ENCODE measurements at regions not wholly inside any gene's neighbourhood (a gene's known extent, or its start where the extent isn't known, plus 50 kb on each side); places are given as distances from the start of the nearest gene placed in this dataset.

DNA sequence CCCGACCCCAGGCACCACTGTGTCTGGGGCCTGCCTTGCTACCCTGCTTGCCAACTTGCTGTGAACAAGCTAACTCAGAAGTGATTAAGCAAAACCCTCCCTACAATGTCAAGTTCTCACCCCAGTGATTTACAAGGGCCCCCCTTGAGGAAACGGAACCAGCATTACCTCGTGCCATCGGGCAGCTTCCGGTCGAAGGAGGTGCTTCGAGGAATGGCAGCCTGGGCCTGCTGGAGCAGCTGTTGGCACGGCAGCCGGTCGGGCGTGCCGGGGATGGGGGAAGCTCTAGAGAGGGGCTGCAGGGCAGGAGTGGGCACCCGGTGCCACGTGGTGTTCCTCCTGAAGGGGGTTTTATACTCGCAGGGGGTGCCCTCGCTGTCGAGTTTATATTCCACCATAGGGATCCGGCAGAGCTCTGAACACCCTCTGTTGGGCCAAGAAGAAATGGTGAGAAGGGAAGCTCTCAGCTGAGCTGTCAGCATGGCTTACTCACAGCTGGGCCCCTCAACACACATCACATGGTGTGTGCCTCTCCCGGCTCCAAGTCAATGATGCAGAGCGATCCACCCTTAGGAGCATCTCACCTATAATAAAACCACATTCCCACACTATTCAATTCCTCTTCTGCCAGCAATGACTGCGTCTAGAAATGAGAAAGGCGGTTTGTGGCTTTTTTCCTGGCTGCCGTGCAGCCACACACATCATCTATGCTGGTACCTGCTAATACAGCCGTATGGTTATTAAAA is 184.4 kb downstream of the SIPA1L2 start:
- no peak for DNase-seq (ENCODE audit: low read depth in 3 of 3)

DNA sequence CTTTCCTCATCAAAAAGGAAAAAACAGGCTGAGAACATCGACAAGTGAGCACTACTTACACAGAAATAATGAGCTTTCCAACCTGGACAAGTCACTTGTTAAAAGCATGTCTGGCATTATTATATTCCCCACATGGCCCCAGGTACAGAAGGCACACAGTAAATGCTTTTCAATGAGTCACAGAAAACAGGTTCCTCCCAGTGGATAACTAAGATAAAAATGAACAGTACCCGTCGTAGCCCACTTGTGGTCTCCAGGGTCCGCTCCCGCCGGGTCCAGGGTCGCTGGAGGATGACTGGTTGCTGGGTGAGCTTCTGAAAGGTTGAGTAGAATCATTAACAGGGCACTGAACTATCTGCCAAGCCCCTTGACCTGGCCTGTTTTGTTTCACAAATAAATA is 186.6 kb downstream of the SIPA1L2 start:
- DNase-seq (ENCODE audit: low read depth in 3 of 3), result no peak

DNA sequence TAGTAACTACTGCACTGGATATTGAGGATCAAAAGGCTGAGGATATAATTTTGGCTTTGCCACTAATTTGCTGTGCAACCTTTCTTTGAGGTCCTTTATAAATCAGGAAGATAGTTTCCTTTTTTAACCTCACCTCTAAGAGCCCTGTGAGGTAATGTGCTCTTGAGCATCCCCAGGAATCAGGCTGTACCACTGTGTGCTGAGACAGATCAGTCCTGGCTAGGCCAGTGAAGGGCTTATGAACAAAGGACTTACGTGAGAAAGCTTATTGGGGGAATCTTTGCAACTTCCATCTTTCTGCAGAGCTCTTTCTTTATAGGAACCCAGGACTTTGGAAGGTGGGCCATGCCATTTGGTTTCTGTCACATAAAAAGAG is 188.9 kb downstream of the SIPA1L2 start:
- DNase-seq (ENCODE audit: low read depth in 3 of 3), result no peak

DNA sequence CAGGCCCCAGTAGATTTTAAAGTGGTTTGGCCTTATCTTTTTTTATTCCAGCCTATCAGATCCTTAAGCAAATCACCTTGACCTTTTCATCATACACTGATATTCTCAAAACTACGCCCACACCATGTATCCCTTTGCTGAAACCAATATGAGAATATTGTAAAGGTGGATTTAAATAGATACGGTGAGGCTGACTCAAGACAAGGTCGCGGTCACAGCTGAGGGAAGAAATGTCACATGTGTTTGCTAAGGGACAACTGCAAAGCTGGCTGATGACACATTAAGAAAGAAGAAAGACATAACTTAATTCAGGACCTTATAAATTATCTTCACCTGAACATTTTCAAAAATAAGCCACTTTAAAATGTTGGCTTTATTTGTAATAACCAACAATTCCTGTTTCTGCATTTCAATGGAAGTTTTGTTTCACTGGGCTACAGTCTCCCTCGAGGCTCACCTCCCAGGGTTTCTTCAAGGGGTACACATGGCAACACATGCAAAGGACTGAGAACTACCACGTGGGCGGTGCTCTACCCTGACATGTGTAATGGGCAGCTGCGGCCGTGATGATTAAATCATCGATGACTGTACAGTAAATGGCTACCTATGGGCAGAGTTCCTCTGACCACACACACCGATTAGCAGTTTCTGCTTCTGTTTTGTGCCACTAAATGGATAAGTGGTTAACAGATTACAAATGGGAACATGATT is 189.5 kb downstream of the SIPA1L2 start:
- no peak for DNase-seq (ENCODE audit: low read depth in 3 of 3)

DNA sequence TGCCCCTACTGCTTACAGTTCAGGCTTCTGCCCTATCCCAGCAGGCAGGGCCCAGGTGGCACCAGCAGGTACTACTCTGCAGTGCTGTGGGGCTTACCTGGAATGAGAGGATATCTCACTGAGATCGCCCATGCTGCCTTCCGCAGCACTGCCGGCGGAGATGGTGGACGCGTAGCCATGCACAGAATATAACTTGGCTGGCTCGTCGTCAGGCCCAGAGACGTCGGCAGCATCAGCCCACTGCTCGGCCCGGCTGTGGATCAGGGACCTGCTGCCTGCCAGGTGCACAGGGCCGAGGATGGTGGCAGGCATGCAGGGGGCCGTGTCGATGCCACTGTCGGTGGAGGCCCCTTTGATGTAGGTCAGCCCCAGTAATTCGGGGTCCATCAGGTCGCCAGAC is 190.9 kb downstream of the SIPA1L2 start:
- no peak for DNase-seq (ENCODE audit: low read depth in 3 of 3)

DNA sequence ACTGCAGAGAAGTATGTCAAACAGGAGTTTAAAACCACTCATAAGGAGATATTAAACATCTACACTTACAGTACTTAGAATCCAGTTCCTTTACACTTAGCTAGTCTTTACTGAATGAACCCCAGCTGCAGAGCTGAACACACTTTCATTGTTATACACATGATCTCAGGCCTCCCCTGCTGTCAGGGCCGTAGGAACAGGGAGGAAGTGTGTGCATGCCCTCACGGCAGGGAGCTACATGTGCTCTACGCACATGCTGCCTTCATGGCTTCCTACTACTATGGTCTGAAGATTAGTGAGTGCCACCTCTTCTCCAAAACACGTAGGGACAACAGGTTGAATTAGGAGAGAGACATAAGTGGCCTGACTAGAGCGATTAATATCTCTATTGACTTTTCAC is 191.5 kb downstream of the SIPA1L2 start:
- DNase-seq (ENCODE audit: low read depth in 3 of 3), result no peak

DNA sequence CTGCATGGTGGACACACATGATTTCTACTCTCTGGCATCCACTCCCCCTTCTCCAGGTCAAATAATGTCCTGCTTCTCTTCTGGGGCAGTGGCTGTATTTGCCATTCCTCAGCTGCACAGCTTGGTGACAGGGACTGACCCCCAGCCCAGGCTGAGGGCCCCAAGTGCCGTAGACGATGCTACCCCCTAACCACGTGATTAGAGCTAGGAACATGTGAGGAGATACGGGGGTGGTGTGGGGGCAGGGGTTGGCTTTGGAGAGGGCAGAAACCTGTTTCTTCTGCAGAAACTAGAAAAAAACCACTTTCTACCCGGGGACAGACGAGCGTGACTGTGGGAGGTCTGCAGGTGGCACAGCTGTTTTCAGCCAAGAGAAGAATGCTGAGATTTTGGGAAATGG is 192.4 kb downstream of the SIPA1L2 start:
- DNase-seq (ENCODE audit: low read depth in 3 of 3), result no peak

DNA sequence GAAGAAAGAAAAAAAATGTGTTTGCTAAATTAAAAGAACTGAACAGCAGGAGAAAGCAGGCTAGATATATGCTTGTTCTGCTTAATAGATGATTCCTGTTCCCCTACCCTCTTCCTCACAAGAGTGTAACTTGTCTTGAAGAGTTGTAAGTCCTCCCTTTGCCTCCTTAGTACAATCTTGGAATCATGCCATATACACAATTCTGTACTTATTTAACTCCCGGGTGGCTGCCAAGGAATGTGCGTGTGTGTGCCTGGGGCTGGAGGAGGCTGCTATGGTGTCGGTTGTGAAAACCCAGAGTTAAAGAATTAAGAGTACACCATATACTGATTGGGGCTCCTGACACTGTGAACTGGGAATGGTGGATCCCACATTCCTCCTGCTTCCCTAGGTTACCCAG is 194.2 kb downstream of the SIPA1L2 start:
- DNase-seq (ENCODE audit: low read depth in 3 of 3), result no peak

DNA sequence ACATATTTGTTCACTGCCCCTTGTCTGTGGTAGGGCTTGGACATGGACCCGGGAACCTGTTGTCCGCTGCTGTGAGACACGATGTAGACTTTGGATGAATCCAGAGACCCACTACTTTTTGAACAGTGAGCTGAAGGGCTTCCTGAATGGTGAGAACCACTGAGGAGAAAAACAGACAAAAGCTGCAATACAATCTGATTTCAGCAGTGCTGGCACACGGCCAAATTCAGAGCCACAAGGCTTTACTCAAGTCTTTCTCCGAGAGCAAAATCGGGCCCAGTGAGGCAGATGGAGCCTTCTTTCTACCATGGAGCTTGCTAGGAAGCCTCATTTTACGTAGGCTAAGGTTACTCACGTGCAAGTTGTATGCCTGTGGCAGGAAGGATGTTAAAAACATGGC is 197.6 kb downstream of the SIPA1L2 start:
- no peak for DNase-seq (ENCODE audit: low read depth in 3 of 3)

DNA sequence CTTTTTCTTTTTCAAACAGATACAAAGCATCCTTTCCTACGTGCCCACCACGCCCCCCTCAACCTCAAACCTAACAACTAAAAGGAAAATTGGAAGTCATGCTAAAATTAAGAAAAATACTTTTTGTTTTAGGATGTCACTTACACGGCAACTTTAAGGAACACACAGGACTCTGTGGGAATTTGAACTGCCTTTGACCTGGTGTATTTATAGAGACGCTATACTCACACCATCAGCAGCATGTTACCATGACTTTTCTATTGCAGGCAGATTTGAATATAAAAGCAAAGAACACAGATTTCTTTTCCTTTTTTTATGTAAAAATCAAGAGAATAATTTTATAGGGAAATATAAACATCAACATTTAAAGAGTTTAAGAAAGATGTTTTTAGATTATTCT is 198.2 kb downstream of the SIPA1L2 start:
- DNase-seq (ENCODE audit: low read depth in 3 of 3), result no peak

DNA sequence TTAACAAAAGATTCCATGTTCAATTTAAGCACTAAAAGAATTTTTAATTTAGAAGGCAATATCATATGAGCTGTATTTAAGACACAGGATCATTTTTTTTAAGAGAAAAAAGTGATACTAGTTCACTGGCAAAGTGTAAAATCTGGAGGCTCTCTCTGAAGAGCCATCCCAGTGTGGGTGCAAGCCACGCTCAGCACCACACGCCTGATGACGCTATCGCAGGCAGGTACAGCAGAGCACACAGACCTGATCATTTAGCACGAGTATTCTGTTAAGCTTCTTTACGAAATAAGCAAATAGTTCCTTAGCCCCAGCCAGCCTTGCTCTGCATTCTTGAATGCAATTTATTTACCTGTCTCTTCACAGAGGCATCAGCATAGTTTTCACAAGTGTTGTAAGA is 198.6 kb downstream of the SIPA1L2 start:
- no peak for DNase-seq (ENCODE audit: low read depth in 3 of 3)

DNA sequence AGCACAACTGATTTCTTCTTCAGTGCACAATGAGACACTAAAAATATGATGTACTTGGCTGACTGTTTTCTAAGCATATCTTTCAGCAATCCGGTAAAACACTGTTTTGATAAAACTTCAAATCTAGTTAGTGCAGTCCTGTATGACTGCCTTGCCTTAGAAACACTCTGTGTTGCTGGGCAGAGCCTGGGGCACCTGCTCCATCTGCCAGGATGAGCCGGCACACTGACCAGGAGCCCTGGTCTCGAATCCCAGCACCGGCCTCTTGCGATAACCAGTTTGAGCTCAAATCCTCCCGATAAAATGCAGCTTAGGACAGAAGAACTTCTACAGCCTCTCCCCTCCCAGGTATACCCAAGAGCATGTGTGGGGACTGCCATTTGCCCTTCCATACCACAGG is 199.5 kb downstream of the SIPA1L2 start:
- no peak for DNase-seq (ENCODE audit: low read depth in 3 of 3)

DNA sequence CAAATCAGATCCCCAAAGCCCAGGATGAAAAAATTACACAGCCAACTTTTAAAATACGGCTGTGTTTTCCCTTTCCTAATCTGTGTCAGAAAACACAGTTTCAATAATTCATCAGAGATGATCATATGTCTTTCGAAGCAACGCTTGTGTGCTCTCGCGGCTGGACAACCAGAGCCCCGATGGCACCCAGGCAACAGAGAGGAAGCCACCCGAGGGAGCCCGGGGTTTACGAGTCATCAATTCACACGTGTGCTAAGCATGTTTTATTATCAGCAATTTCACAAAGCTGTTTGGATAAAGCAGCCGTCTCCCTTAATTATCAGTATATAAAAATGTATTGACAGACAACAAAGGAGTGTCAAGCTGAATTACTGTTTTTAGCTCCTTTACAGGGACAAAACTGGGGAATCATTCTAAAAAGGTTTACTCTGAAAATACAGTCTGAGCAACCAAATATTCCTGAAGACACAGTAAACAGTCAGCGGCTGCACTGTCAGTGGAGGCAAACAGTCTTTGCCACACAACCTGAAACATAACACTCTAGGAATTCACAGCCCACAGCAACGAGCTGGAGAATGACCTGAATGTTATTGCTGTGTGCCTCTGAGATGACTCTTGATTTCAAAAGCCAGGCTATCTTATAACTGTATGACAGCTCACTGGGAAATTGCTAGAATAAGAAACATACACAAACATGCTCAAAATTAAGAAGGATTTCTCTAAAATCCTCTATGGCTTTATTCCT is 201.0 kb downstream of the SIPA1L2 start:
- DNase-seq (ENCODE audit: low read depth in 3 of 3), result no peak

DNA sequence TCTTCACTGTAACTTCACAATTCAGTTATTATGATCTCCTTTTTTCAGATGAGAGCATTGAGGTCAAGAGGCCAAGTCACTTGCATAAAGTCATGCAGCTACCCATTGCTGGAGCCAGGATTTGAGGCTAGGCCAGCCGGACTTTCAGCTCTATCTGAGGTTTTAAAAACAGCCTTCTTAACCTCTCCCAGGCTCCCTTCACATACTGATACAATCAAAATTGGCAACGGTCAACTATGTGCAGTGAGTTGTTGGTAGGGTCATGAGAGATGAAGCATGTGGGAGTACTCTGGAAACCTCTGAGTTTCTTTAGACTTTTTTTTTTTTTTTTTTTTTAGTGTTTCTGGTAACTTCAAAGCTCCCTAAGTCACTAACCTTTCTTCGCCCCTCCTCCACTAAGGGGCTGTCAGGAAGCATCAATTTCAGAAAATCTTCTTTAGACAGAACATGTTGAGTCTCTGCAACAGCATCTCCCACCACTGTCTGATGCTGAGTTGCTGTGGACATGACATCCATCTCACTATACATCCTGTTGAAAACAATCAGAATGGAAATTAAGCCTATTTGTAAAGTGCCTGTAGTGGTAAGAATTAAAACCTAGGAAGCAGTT is 201.8 kb downstream of the SIPA1L2 start:
- no peak for DNase-seq (ENCODE audit: low read depth in 3 of 3)

DNA sequence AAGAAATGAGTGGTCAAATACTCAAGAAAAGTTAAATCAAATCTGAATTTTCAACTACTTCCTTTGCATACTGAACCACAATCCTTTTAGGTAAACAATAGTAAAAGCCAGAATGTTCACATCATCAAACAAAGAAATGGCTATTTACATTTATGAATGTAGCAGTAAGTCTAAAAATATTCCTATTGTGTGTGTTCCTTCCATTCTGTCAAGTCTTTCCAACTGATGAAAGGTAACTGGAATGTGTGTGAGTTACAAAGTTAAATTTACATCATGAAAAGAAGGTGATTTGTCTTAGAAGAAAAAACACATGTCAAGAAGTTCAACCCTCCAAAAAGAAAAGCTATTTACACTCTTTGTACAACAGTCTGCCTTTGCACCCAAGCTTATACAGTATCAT is 203.1 kb downstream of the SIPA1L2 start:
- DNase-seq (ENCODE audit: low read depth in 3 of 3), result no peak

DNA sequence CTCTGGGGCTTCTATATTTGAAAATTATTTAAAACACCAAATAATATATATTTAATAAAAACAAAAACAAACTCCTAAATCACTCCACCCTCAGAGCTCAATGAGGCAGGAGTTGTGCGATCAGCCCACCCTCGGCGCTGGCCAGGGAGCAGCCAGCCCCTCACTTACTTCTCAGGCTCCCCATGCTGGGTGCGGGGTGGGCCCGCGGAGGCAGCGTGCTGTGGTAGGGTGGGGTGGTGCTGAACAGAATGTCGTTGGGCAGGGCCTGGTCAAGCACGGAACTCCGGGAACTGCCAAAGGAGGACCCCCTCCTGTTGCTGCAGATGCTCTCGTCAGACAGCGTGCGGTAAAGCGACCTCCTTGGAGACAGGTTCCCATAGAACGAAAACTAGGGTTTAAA is 204.5 kb downstream of the SIPA1L2 start:
- DNase-seq (ENCODE audit: low read depth in 3 of 3), result no peak

DNA sequence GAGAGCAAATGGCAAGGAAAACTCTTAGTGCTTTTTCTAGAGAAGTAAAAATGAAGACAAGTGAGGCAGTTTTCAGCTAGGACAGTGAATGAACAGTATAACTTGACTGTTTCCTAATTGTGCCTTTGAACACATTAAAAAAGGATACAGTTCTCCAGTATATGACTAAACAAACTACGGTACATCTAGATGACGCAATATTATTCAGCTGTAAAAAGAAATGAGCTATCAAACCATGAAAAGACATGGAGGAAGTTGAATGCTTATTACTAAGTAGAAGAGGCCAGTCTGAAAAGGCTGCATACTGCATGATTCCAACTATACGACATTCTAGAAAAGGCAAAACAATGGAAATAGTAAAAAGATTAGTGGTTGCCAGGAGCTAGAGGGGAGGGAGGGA is 206.3 kb downstream of the SIPA1L2 start:
- no peak for DNase-seq (ENCODE audit: low read depth in 3 of 3)

DNA sequence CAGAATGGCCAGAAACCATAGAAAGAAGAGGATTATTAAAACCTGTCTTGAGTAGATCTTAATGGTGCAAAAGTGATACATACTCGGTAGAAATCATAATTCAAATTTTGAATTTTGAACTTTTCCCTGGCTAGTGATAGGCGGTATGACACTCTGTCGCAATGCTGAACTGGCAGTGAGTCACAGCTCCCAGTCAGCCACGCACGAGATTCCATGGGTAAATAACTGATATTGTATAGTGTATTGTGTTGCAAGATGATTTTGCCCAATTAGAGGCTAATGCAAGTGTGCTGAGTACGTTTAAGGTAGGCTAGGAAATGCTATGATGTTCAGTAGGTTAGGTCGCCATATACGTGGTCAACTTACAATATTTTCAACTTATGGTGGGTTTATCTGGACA is 207.0 kb downstream of the SIPA1L2 start:
- DNase-seq (ENCODE audit: low read depth in 3 of 3), result no peak

DNA sequence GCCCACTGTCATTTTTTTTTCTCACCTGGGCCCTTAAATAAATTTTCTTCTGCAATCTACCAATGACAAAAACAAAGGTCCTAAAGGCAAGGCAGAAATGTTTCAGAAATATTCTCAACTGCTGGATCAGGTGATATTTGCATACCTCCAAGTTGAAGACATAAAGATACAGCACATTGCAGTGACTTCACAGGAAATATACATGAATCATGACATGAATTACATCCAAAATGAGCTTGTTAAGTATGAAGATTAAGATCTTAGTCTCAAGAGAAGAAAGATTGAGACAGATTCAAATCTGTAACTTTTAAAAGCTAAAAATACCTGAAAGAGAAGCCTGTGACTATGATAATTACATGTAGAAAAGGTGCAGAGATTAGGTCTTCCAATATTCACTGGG is 207.8 kb downstream of the SIPA1L2 start:
- no peak for DNase-seq (ENCODE audit: low read depth in 3 of 3)

DNA sequence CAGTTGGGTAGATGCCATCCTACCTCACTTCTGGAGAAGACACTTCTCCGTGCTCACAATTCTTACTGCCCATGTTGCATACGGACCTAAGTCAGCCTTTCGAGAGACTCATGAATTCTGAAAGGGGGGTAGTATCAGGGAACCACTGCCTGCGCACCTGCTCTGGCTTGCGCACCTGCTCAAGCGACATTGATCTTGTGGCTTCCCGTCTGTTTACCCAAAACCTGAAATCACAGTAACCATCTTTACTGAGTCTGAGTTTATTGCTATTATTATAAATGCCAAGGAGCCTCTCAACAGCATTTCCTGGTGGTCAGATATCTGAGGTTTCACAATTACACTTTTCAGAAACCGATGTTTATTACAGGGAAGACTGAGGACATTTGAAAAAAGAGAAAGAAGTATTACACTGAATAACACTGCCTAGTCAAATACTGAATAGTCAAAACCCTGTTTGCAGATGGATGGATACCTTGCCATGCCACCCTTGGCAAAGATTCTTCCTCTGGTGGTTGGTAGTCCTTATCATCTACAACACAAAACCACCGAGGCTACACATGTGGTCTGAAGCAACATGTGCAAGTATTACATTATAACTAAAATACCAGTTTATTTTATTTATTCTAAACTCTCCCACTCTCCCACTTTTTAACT is 208.7 kb downstream of the SIPA1L2 start:
- no peak for DNase-seq (ENCODE audit: low read depth in 3 of 3)

DNA sequence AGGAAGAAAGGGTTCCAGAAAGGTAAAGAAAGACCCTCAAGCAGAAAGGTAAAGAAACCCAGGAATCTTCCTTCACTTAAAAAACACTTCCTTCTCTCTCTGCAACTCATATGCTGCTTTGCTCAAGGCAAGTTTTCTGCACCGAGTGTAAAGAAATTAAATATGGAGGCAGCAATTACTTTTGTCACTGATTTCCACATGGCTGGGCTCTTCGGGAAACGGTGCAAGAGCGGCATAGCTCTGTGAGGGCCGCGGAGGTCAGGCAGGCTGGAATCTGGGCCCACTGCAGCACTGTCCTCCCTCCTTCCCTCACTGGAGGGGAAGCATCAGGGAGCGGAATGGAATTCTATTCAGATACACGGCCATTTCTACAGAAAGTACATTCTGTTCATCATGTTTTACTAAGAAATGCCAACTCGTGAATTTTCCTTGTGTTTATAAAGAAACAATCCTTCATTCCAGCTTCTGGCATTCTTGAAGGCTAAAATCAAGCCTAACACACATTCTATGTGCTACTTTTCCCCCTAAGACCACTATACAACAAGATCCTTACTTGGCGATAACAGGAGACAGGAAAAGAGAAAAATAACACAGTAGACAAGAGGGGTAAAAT is 212.2 kb downstream of the SIPA1L2 start:
- DNase-seq (ENCODE audit: low read depth in 3 of 3), result no peak

Data from stimulated activated CD4-positive, alpha-beta T cell treated with anti-CD3 and anti-CD28 coated beads, TNF-alpha, amount 100 ng/mL, for 48 hours (primary cell).